Transverse colon (tissue), 4 donors: ENCODE measurements at regions not wholly inside any gene's neighbourhood (a gene's known extent, or its start where the extent isn't known, plus 50 kb on each side); places are given as distances from the start of the nearest gene placed in this dataset.

ENCODE experiments used
- DNase-seq: peaks from one replicate; pipeline ENCODE4 v3.0.0-alpha.2; 2019
- H3K27ac ChIP-seq, 4 donors: fragments of 200-600 bp; sonication (generic); 2 replicates each; pipeline ENCODE4 v1.5.1; 2016 to 2018; ENCODE audit warnings: inconsistent platforms in 4 of 4
- H3K27me3 ChIP-seq: fragments of 200-600 bp; sonication (generic); 2 replicates; pipeline ENCODE4 v1.5.1; 2017; ENCODE audit warnings: inconsistent platforms
- H3K36me3 ChIP-seq, 4 donors: fragments of 200-600 bp; sonication (generic); 2 replicates each; pipeline ENCODE4 v1.5.1; 2017 to 2019; ENCODE audit warnings: inconsistent platforms in 4 of 4
- H3K4me1 ChIP-seq, 4 donors: fragments of 200-600 bp; sonication (generic); 2 replicates each; pipeline ENCODE4 v1.5.1; 2017 to 2020; ENCODE audit warnings: inconsistent platforms in 4 of 4
- H3K4me3 ChIP-seq, 4 donors: fragments of 200-600 bp; sonication (generic); 1 replicate in 1 of 4; 2 replicates in 3 of 4; pipeline versions ENCODE4 v1.5.1 to v1.6.1; 2017 to 2019; ENCODE audit warnings: inconsistent platforms in 4 of 4
- H3K9me3 ChIP-seq, 2 donors: fragments of 200-600 bp; sonication (generic); 2 replicates each; pipeline ENCODE4 v1.5.1; 2017 to 2019; ENCODE audit warnings: inconsistent platforms in 2 of 2
- EP300 ChIP-seq: sonication (generic); formaldehyde crosslinking; IDR thresholded peaks from one replicate; pipeline ENCODE4 v1.6.1; 2017; ENCODE audit warnings: antibody characterized with exemption, low read depth
- POLR2A ChIP-seq: fragments of 450-650 bp; IDR thresholded peaks from one replicate; pipeline ENCODE4 v1.6.1; 2016; ENCODE audit warnings: antibody characterized with exemption, mild to moderate bottlenecking, moderate library complexity
- POLR2AphosphoS5 ChIP-seq, 3 donors: sonication (generic); formaldehyde crosslinking; IDR thresholded peaks; one replicate each; pipeline ENCODE4 v1.6.1; 2016; ENCODE audit warnings: antibody characterized with exemption in 3 of 3
- WGBS, 2 donors: methylation state at CpG; one replicate each; pipeline ENCODE4 v1.1.5; 2018; ENCODE audit warnings: low coverage in 1 of 2; 5-methylcytosine and 5-hydroxymethylcytosine counted together
- in situ Hi-C, 4 donors: fragments of 200-750 bp; cut with MboI; loops; one replicate each; pipeline versions ENCODE4 v1.15.0 to v1.15.1; 2017; ENCODE audit warnings: low sequenced_read_pairs in 3 of 4, low pct_ligation_motif_present in 1 of 4, low pct_unique_long_range_greater_than_20kb in 1 of 4
- intact Hi-C: fragments of 100-400 bp; cut with DNase I; formaldehyde crosslinking; loops from one replicate; pipeline ENCODE4 v1.15.1; 2023; ENCODE audit warnings: low total_unique reads
- TF ChIP-seq, protein P1 (sequence below), 5 experiments: fragments of 200-600 bp in 3 of 5; fragments of 450-650 bp in 2 of 5; sonication (generic) in 3 of 5; IDR thresholded peaks; 1 replicate in 2 of 5; 2 replicates in 3 of 5; pipeline ENCODE4 v1.5.1; 2016 to 2017; ENCODE audit warnings: antibody characterized with exemption in 5 of 5, inconsistent platforms in 3 of 5, mild to moderate bottlenecking in 2 of 5, moderate library complexity in 1 of 5

DNA sequence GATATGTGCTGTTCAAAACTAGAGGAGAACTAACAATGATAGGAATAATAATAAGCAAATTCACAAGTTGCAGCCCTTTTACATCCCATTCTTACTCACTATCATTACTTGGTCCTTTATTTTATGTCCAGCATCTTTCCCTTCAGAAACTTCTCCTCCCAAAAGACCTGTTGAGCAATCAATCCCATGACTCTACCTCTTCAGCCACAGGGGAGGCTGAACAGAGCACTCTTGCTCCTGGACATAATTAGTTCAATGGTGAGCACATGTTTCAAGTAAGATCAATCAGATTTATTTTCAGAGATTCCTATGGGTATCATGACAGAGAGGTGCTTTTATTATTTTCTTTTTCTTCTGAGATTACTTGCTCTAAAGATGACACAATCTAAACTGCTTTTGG lies 260.0 kb downstream of the COG6 start:
- Histone ChIP-seq H3K9me3 (no peaks in the 10 kb centered on the region), H3K4me1 (no peaks in the 10 kb centered on the region), H3K27me3 (no peaks in the 10 kb centered on the region), H3K36me3 (no peaks in the 10 kb centered on the region), H3K27ac (no peak overlapping the region), H3K4me3 (no peak overlapping the region)
- TF ChIP-seq EP300 (no peak), POLR2A (no peak), POLR2AphosphoS5 (IDR thresholded peaks at IDR 0.05) (no peak)
- TF ChIP-seq, protein P1, sequence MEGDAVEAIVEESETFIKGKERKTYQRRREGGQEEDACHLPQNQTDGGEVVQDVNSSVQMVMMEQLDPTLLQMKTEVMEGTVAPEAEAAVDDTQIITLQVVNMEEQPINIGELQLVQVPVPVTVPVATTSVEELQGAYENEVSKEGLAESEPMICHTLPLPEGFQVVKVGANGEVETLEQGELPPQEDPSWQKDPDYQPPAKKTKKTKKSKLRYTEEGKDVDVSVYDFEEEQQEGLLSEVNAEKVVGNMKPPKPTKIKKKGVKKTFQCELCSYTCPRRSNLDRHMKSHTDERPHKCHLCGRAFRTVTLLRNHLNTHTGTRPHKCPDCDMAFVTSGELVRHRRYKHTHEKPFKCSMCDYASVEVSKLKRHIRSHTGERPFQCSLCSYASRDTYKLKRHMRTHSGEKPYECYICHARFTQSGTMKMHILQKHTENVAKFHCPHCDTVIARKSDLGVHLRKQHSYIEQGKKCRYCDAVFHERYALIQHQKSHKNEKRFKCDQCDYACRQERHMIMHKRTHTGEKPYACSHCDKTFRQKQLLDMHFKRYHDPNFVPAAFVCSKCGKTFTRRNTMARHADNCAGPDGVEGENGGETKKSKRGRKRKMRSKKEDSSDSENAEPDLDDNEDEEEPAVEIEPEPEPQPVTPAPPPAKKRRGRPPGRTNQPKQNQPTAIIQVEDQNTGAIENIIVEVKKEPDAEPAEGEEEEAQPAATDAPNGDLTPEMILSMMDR (IDR thresholded peaks at IDR 0.05), result no peak
- DNase-seq, result no peak
- intact Hi-C loops, result no loop called here
- in situ Hi-C loops, result no loop called here

DNA sequence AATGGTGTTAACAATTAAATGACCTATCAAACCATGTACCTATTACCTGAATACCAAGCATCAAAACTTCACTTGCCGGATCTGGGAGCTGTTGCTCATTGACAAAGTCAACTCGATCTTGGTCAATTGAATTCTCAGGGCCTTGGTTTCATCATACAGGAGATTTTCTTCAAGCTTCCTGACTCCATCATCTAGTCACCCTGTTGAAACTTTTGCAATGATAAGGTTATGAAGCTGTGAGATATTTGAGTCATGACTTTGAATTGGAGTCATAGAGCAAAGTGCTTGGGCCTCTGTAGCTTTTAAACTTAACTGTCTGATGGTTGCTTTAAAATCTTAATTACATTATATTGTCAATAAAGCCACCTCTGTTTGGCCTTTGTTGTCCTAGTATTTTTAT lies 260.9 kb downstream of the COG6 start:
- no peak for DNase-seq
- H3K27me3 ChIP-seq, result no peaks in the 10 kb centered on the region
- no peaks in the 10 kb centered on the region for H3K4me1 ChIP-seq
- H3K9me3 ChIP-seq, result no peaks in the 10 kb centered on the region
- no peak overlapping the region for H3K4me3 ChIP-seq
- intact Hi-C loops, result no loop called here
- H3K36me3 ChIP-seq, result no peaks in the 10 kb centered on the region
- TF ChIP-seq POLR2AphosphoS5 (IDR thresholded peaks at IDR 0.05) (no peak), POLR2A (no peak), EP300 (no peak)
- TF ChIP-seq, protein P1 (IDR thresholded peaks at IDR 0.05), result no peak
- WGBS, 2 donors, result 89 to 94% methylated on average over 2 of the region's 2 CpGs
- no peak overlapping the region for H3K27ac ChIP-seq
- in situ Hi-C loops, result no loop called here

DNA sequence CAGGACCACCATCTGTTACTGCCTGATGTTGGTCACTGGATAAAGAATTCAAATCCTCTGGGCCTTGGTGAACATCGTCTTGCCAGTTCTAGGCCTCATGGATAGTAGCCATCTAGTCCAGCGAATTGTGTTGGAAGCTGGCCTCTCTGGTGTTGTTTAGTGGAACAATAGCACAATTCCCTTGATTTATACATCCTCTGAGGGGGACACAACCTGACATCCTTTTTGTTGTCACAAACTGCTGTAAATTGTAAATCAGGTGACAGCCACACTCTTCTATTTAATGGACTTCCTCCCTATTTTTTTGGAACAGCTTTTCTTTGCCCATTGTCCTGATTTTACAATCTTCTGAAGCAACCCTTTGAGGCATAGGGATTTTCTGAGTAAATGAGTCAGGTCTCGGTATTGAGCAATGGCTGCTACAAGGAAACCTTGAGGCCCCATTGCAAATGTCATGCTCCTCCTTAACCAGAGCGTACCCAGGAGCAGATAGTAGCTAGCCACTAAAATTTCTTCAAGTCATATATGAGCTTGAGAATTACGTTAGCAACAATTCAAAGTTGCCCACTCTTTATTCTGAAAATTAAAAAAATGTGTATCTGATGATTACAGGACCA lies 263.3 kb downstream of the COG6 start:
- Histone ChIP-seq H3K4me3 (no peak overlapping the region), H3K27ac (no peak overlapping the region), H3K27me3 (no peaks in the 10 kb centered on the region), H3K4me1 (no peaks in the 10 kb centered on the region), H3K9me3 (peaks cover 0 to 5% of the 10 kb centered on the region in 2 donors), H3K36me3 (no peaks in the 10 kb centered on the region)
- no peak for DNase-seq
- TF ChIP-seq POLR2A (no peak), EP300 (no peak), POLR2AphosphoS5 (IDR thresholded peaks at IDR 0.05) (no peak)
- TF ChIP-seq, protein P1 (IDR thresholded peaks at IDR 0.05), result no peak
- in situ Hi-C loops (no loop called here), intact Hi-C loops (no loop called here)
- WGBS, 2 donors, result 91 to 100% methylated on average over 1 to 5 of the region's 5 CpGs

DNA sequence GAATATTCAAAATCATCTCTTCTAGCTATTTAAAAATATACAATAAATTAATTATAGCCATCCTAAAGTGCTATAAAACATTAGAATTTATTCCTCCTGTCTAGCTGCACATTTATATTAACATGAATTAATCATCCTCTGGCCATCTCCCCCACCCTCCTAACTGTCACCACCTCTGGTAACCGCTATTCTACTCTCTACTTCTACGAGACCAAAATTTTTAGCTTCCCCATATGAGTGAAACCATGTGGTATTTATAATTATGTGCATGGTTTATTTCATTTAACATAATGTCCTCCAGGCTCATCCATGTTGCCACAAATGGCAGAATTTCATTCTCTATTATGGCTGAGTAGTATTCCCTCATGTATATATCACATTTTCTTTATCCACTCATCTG lies 265.2 kb downstream of the COG6 start:
- Histone ChIP-seq H3K27me3 (no peaks in the 10 kb centered on the region), H3K27ac (no peak overlapping the region), H3K4me1 (no peaks in the 10 kb centered on the region), H3K9me3 (peaks cover 10 to 12% of the 10 kb centered on the region in 2 donors), H3K36me3 (no peaks in the 10 kb centered on the region), H3K4me3 (no peak overlapping the region)
- 84 to 94% methylated on average over 2 of the region's 2 CpGs for WGBS, 2 donors
- no peak for DNase-seq
- intact Hi-C loops (no loop called here), in situ Hi-C loops (no loop called here)
- TF ChIP-seq POLR2A (no peak), EP300 (no peak), POLR2AphosphoS5 (IDR thresholded peaks at IDR 0.05) (no peak)
- TF ChIP-seq, protein P1 (IDR thresholded peaks at IDR 0.05), result no peak
